ENCODE measurements at regions not wholly inside any gene's neighbourhood (a gene's known extent, or its start where the extent isn't known, plus 50 kb on each side); places are given as distances from the start of the nearest gene placed in this dataset.

GRCh38 chr5:9713959-9714586, 83.9 kb upstream of the TAS2R1 start:
- no peak overlapping the region for H3K27ac ChIP-seq
- no peak for DNase-seq (ENCODE audit: low spot score)

GRCh38 chr5:9713356-9713755, 83.2 kb upstream of the TAS2R1 start:
- H3K36me3 ChIP-seq, result no peaks in the 10 kb centered on the region
- no peak for TF ChIP-seq CTCF (IDR thresholded peaks at IDR 0.05)
- H3K4me3 ChIP-seq, result no peak overlapping the region
- no peaks in the 10 kb centered on the region for H3K9me3 ChIP-seq
- H3K27me3 ChIP-seq, result no peaks in the 10 kb centered on the region
- H3K4me1 ChIP-seq, result no peaks in the 10 kb centered on the region
- no peak for DNase-seq (ENCODE audit: low spot score)
- no peak overlapping the region for H3K27ac ChIP-seq

More at GRCh38 chr5:9713959-9714586, 83.9 kb upstream of the TAS2R1 start:
- Histone ChIP-seq H3K4me3 (no peak overlapping the region), H3K4me1 (no peaks in the 10 kb centered on the region), H3K27me3 (no peaks in the 10 kb centered on the region), H3K36me3 (no peaks in the 10 kb centered on the region), H3K9me3 (no peaks in the 10 kb centered on the region)
- TF ChIP-seq CTCF (IDR thresholded peaks at IDR 0.05), result no peak

- TF ChIP-seq CTCF (IDR thresholded peaks at IDR 0.05), result no peak
- Histone ChIP-seq H3K4me3 (no peak overlapping the region), H3K36me3 (no peaks in the 10 kb centered on the region), H3K4me1 (no peaks in the 10 kb centered on the region), H3K27ac (no peak overlapping the region), H3K27me3 (no peaks in the 10 kb centered on the region), H3K9me3 (no peaks in the 10 kb centered on the region)
- no peak for DNase-seq (ENCODE audit: low spot score)
Measured at GRCh38 chr5:9712911-9713310, 82.8 kb upstream of the TAS2R1 start.

GRCh38 chr5:9712506-9712905, 82.4 kb upstream of the TAS2R1 start:
- no peak for TF ChIP-seq CTCF (IDR thresholded peaks at IDR 0.05)
- Histone ChIP-seq H3K27me3 (no peaks in the 10 kb centered on the region), H3K4me1 (no peaks in the 10 kb centered on the region), H3K27ac (no peak overlapping the region), H3K4me3 (no peak overlapping the region), H3K9me3 (no peaks in the 10 kb centered on the region), H3K36me3 (no peaks in the 10 kb centered on the region)
- no peak for DNase-seq (ENCODE audit: low spot score)

GRCh38 chr5:9710069-9710468, 79.9 kb upstream of the TAS2R1 start:
- Histone ChIP-seq H3K27ac (no peak overlapping the region), H3K9me3 (no peaks in the 10 kb centered on the region), H3K4me1 (no peaks in the 10 kb centered on the region), H3K27me3 (no peaks in the 10 kb centered on the region), H3K4me3 (no peak overlapping the region), H3K36me3 (no peaks in the 10 kb centered on the region)
- TF ChIP-seq CTCF (IDR thresholded peaks at IDR 0.05), result no peak
- DNase-seq (ENCODE audit: low spot score), result no peak

All from right atrium auricular region (tissue), 2 donors.